MCF 10A (cell line): ENCODE measurements at regions not wholly inside any gene's neighbourhood (a gene's known extent, or its start where the extent isn't known, plus 50 kb on each side); places are given as distances from the start of the nearest gene placed in this dataset.

Experiments
- BruUV-seq: library from RNA; stranded (reverse); fragments of 400-500 nt; replicated peaks from 2 replicates; lab custom pipeline; 2021; lab: Mats Ljungman, UMichigan
- CTCF ChIA-PET: fragments of 300-600 bp; sonication (Branson Sonifier 250); formaldehyde crosslinking; extraction: SDS; loops from one replicate; lab custom pipeline; 2021; ENCODE audit warnings: antibody characterized with exemption, inconsistent platforms; lab: Yijun Ruan, JAX
- POLR2A ChIA-PET: fragments of 300-600, 350-650 bp; sonication (Branson Sonifier 250); formaldehyde crosslinking; extraction: SDS; loops from one replicate; lab custom pipeline; 2020; ENCODE audit warnings: antibody characterized with exemption, inconsistent platforms; lab: Yijun Ruan, JAX
- DNase-seq: peaks from one replicate; pipeline ENCODE4 v3.0.0-alpha.2; 2018; ENCODE audit not compliant: unreplicated experiment
- H3K27ac Mint-ChIP-seq: one replicate; pipeline ENCODE4 v1.8.0; 2022; ENCODE audit warnings: mild to moderate bottlenecking, low read depth, mixed read lengths; ENCODE audit not compliant: unreplicated experiment
- H3K27me3 Mint-ChIP-seq: one replicate; pipeline ENCODE4 v1.8.0; 2022; ENCODE audit warnings: mixed read lengths; ENCODE audit not compliant: insufficient read depth, unreplicated experiment
- H3K36me3 Mint-ChIP-seq: one replicate; pipeline ENCODE4 v1.8.0; 2022; ENCODE audit warnings: mild to moderate bottlenecking, moderate library complexity, mixed read lengths; ENCODE audit not compliant: insufficient read depth, unreplicated experiment
- H3K4me1 Mint-ChIP-seq: one replicate; pipeline ENCODE4 v1.8.0; 2022; ENCODE audit warnings: mixed read lengths; ENCODE audit not compliant: insufficient read depth, unreplicated experiment
- H3K4me3 Mint-ChIP-seq: one replicate; pipeline ENCODE4 v1.8.0; 2022; ENCODE audit warnings: mild to moderate bottlenecking, moderate library complexity, mixed read lengths; ENCODE audit not compliant: unreplicated experiment
- H3K9me3 Mint-ChIP-seq: one replicate; pipeline ENCODE4 v1.8.0; 2022; ENCODE audit warnings: mixed read lengths; ENCODE audit not compliant: unreplicated experiment
- CTCF ChIP-seq: fragments of 200-600 bp; IDR thresholded peaks from one replicate; pipeline ENCODE4 v1.8.0; 2022; ENCODE audit warnings: antibody characterized with exemption, mild to moderate bottlenecking; ENCODE audit not compliant: unreplicated experiment
- intact Hi-C: fragments of 100-400 bp; cut with micrococcal nuclease; formaldehyde crosslinking; loops from 2 replicates; pipeline ENCODE4 v1.14.1; 2022

GRCh38 chr16:85513180-85513579 is 99.9 kb upstream of the GSE1 start:
- peak overlapping the region; percentile 49 for H3K27ac Mint-ChIP-seq
- DNase-seq, result no peak
- POLR2A ChIA-PET, result interaction anchor here (1.0 to 3.8 kb wide), 2 partner anchors 44 to 100 kb away, joined by 4 to 31 read pairs; partner anchors contain the start of gene GSE1
- no peaks in the 10 kb centered on the region for H3K27me3 Mint-ChIP-seq
- peaks cover 5% of the 10 kb centered on the region for H3K36me3 Mint-ChIP-seq
- no peak overlapping the region for H3K4me3 Mint-ChIP-seq
- TF ChIP-seq CTCF, result no peak
- intact Hi-C loops, result no loop called here
- peaks cover 17% of the 10 kb centered on the region for H3K4me1 Mint-ChIP-seq
- no TSS peak for BruUV-seq
- CTCF ChIA-PET, result interaction anchor here (0.5 to 1.5 kb wide), 6 partner anchors 45 to 1327 kb away, joined by 3 to 12 read pairs (median 4); no protein-coding TSS in a partner anchor
- no peaks in the 10 kb centered on the region for H3K9me3 Mint-ChIP-seq

GRCh38 chr16:85513649-85514048 is 99.5 kb upstream of the GSE1 start:
- POLR2A ChIA-PET, result interaction anchor here (0.9 to 3.8 kb wide), 4 partner anchors 22 to 100 kb away, joined by 3 to 31 read pairs (median 16); partner anchors contain the start of gene GSE1
- Mint-ChIP-seq H3K4me3 (no peak overlapping the region), H3K36me3 (peaks cover 5% of the 10 kb centered on the region), H3K27ac (peak overlapping the region; percentile 49), H3K9me3 (no peaks in the 10 kb centered on the region), H3K27me3 (no peaks in the 10 kb centered on the region), H3K4me1 (peaks cover 17% of the 10 kb centered on the region)
- intact Hi-C loops, result loop anchor here (2.0 kb wide), 2 partner anchors 41 to 97 kb away; no protein-coding TSS in a partner anchor
- TF ChIP-seq CTCF, result no peak
- BruUV-seq, result no TSS peak
- CTCF ChIA-PET, result interaction anchor here (0.7 to 1.5 kb wide), 4 partner anchors 44 to 1327 kb away, joined by 3 to 12 read pairs (median 4); no protein-coding TSS in a partner anchor
- DNase-seq, result no peak

DNA sequence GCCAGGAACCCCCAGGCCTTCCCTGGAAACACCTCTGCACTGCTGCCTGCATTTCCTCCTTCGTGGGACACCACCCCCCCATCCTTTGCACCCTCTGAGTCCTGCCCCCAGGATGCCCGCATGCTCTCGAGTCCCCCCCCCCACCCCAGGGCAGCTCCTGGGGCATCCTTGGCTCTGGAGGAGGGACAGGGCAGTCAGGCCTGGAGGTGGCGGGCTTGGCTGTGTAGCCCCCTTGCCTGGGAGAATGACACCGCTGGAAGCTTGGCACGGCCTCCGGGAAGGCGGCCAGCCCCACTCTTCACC is 98.9 kb upstream of the GSE1 start:
- ChIA-PET POLR2A (interaction anchor here (0.6 to 3.8 kb wide), 11 partner anchors 11 to 269 kb away, joined by 3 to 31 read pairs (median 4); partner anchors contain the start of gene GSE1), CTCF (interaction anchor here (0.6 to 1.3 kb wide), 7 partner anchors 8 to 340 kb away, joined by 3 to 4 read pairs (median 3); no protein-coding TSS in a partner anchor)
- no TSS peak for BruUV-seq
- H3K27me3 Mint-ChIP-seq, result no peaks in the 10 kb centered on the region
- no peak for DNase-seq
- H3K36me3 Mint-ChIP-seq, result peaks cover 5% of the 10 kb centered on the region
- no peak overlapping the region for H3K4me3 Mint-ChIP-seq
- H3K27ac Mint-ChIP-seq, result peak overlapping the region; percentile 49
- intact Hi-C loops, result loop anchor here (2.0 kb wide), 2 partner anchors 41 to 97 kb away; no protein-coding TSS in a partner anchor
- no peak for TF ChIP-seq CTCF
- peaks cover 2% of the 10 kb centered on the region for H3K9me3 Mint-ChIP-seq
- peaks cover 17% of the 10 kb centered on the region for H3K4me1 Mint-ChIP-seq

GRCh38 chr16:85514598-85515318 is 98.4 kb upstream of the GSE1 start:
- Mint-ChIP-seq H3K27ac (peak overlapping the region; percentile 86), H3K36me3 (peaks cover 5% of the 10 kb centered on the region), H3K9me3 (peaks cover 7% of the 10 kb centered on the region), H3K4me1 (peaks cover 17% of the 10 kb centered on the region), H3K4me3 (peak overlapping the region; percentile 4), H3K27me3 (no peaks in the 10 kb centered on the region)
- TF ChIP-seq CTCF, result no peak
- POLR2A ChIA-PET, result interaction anchor here (0.6 to 3.8 kb wide), 17 partner anchors 9 to 269 kb away, joined by 3 to 31 read pairs (median 4); partner anchors contain the start of gene GSE1
- BruUV-seq, result no TSS peak
- DNase-seq, result peak; percentile 95
- intact Hi-C loops, result loop anchor here (2.0 kb wide), 2 partner anchors 40 to 96 kb away; no protein-coding TSS in a partner anchor
- CTCF ChIA-PET, result interaction anchor here (0.5 to 1.3 kb wide), 11 partner anchors 9 to 340 kb away, joined by 3 to 4 read pairs (median 4); no protein-coding TSS in a partner anchor
